HG03521 (cell line): ENCODE measurements at regions not wholly inside any gene's neighbourhood (a gene's known extent, or its start where the extent isn't known, plus 50 kb on each side); places are given as distances from the start of the nearest gene placed in this dataset.
"Not testable (repeated sequence)": the region's sequence is repeated elsewhere in the genome, so short reads cannot be mapped to it uniquely, and the experiment has no call there.

Experiments
- ATAC-seq: cut with Tn5 transposase; IDR thresholded peaks from one replicate; pipeline ENCODE4 v1.9.1; 2021; ENCODE audit warnings: mild to moderate bottlenecking, moderate library complexity; ENCODE audit not compliant: unreplicated experiment

DNA sequence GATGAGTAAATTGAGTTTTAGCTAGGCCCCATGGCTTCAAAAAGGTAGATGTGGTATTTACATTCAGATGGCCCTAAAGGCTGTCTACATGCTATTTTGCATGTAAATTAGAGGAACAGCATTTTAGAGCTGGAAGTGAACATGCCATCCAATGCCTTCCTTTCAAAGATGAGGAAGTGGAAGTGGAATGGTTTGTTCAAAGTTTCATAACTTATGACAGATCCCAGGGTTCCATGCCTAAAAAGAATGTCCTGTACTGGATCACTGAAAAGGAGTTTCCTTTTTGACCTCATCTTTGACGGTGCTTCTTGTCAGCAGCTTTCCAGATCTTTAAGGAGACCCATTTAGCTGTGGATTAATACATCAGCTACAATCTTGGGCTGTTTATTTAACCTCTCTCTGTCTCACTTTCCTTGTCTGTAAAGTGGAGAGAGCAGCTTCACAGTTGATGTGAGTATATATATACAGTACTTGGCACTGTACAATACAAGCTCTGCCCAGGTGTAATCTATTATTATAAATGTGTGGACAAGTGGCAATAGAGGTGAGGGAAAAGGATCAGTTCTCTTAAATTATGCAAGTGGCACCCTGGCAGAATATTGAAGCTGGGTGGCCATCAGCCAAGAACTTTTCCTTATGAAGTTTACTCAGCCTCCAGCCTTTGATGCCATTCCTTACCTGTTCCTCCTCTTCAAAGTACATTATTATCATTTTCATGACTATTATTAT, 68.7 kb upstream of the GOLGA8B start:
- no peak for ATAC-seq

DNA sequence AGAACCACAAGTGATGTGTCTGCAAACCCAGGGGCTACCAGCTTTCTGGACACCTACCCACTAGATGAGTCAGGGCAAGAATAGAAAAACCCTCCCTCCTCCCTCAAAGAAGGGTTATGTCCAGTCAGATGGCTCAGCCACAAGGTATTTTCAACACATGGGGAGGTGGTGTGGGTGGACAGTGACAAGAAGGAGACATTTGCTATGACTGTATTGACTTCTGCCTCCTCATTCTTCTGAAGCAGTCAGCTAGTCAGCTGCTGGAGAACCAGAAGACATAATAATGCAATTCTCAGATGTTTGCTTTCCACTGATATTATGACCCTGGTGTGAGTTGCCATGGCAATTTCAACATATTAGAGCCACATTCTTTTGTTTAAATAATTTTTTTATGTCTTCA, 66.7 kb upstream of the GOLGA8B start:
- ATAC-seq: peak; percentile 72

DNA sequence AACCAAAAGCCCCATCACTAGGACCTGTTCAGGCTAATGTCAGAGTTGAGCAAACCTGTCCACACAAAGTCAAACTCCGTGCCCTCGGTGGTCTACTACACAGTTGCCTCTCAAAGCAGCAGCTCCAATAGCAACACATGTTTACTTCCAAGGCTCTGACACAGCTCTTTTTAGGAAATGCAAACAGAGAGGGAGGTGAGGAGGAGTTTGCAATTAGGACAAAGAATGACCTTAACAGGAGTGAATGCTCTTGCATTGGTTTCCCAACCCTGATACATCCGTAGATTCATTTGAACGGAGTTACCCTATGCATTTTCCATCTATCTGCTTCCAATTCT, 64.8 kb upstream of the GOLGA8B start:
- no peak for ATAC-seq

DNA sequence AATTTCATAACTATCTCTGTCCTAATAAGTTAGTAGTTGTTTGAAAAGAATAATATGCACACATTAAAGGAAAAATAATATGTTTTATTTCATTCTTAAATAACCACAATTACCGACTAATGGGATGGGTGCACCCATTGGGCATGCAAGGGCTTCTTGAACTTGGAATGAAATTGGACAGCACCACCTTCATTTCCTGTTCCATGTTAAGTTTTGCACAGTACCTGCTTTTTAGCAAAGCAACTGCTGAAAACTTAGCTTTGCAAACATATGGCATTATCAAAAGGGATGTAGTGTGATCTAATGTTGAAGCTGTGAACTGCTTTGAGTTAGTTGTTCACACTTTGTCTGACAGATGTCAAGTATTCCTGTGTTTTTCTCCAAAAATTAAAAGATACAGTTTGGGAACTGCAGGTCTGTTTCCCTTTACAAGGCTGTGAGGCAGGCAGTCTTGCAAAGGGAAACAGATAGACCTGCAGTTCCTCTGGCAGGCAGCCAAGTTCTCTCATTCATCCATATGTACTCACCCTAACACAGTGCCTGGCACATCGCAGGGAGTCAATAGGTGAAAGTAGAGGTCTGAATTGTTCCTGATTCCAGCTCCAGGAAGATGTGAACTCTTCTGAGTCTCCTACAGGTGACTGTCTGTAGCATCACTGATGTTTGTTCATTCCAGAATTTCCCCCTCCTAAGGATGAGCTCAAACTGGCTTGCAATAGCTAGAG, 64.3 kb upstream of the GOLGA8B start:
- no peak for ATAC-seq

DNA sequence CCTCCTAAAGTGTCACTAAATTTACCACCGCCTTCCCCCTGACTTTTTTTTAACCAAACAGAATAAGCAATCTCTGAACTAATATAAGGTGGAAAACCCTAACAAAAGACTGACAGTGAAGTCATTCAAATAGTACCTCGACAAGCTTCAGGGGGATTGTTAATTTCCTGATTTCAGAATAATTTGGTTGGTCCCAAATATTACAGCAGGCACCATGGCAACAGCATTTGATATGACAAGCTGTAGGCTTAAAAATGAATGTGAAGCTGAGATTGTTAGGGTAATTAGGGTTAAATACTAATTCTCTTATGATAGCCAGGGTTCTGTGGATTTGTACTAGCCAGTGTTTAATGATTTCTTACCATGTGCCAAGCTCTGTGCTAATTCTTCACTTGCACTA, 63.5 kb upstream of the GOLGA8B start:
- no peak for ATAC-seq

DNA sequence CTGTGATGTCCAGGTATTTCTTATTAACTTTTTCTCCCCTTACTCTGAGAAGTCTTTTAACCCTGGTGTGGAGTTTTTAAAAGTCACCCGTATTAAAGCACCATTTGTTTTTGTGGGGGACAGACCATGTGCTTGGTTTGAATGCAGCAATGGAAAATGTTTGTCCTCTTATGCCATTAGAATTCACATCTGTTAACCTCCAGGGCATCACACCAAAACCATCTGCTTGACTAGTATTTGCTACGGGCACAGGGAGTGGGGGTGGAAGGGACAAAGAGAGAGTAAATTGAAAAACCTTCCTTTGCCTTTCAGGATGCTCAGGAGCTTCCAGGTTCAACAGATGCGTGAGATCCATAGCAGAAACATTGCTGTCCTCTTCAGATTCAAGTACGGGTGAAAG, 61.4 kb upstream of the GOLGA8B start:
- ATAC-seq: no peak

DNA sequence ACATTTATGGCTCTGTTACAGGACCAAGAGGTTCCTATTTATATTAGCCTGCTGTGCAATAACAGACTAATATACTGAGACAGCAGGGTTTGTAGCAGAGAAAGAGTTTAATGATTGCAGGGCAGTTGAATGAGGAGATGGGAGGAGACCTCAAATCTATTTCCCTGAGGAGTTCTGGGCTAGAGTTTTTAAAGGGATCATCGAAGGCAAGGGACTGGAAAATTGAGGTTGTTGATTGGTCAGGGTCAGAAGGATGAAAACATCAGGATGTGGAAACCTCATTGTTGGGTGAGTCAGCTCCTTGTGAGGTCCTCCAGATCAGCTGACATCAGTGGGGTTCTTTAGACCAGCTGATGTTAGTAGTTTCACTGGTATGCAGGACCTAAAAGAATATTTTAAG, 60.6 kb upstream of the GOLGA8B start:
- no peak for ATAC-seq

DNA sequence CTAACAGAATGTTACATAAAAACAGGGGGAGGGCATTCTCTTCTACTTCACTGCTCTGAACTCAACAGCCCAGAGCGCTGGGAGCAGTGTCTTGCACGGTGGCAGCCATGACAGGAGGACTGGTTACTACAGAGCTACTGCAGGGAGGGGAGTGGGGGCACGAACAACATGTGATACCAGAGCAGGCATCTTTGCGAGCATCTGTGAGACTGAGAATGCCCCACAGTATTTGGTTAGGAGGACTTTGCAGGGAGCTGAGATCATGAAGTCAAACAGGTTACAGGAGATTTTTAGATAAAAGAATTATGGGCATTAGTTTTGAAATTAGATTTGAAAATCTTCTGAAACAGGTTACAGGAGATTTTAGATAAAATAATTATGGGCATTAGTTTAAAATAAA, 58.8 kb upstream of the GOLGA8B start:
- no peak for ATAC-seq

DNA sequence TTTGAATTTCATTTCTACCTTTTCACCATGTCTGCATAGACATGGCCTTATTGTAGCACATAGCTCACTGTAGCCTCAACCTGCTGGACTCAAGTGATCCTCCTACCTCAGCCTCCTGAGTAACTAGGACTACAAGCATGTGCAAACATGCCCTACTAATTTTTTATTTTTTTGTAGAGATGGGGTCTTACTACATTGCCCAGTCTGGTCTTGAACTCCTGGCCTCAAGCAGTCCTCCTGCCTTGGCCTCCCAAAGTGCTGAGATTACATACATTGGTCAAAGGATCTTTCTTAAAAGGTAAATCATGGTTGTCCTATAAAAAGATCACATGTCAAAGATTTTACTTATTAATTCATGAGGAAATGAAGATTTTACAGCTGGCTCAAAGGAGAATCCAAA, 57.2 kb upstream of the GOLGA8B start:
- ATAC-seq: no peak

DNA sequence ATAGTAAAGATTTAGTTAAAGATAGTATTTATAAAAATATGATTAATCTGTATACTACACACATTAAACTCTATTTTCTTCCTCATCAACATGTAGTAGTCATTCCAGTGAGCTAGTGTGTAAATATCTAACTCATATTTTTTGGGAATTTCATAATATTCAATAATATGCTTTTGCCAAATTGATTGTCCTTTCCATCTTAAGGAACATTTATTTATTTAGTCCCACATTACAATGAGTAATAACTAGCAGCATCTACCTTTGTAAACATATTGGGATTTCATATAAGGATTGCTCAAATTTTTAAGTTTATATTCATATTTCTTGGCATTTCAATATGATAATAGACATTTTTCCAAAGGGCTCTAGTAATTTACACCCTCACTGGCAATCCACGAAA, 53.9 kb upstream of the GOLGA8B start:
- ATAC-seq: no peak

DNA sequence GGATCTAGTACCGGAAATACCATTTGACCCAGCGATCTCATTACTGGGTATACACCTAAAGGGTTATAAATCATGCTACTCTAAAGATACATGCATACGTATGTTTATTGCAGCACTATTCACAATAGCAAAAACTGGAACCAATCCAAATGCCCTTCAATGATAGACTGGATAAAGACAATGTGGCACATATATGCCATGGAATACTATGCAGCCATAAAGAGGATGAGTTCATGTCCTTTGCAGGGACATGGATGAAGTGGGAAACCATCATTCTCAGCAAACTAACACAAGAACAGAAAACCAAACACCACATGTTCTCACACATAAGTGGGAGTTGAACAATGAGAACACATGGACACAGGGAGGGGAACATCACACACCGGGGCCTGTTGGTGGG, 50.2 kb upstream of the GOLGA8B start:
- not testable (repeated sequence) for ATAC-seq
